ENCODE measurements at regions not wholly inside any gene's neighbourhood (a gene's known extent, or its start where the extent isn't known, plus 50 kb on each side); places are given as distances from the start of the nearest gene placed in this dataset.

DNA sequence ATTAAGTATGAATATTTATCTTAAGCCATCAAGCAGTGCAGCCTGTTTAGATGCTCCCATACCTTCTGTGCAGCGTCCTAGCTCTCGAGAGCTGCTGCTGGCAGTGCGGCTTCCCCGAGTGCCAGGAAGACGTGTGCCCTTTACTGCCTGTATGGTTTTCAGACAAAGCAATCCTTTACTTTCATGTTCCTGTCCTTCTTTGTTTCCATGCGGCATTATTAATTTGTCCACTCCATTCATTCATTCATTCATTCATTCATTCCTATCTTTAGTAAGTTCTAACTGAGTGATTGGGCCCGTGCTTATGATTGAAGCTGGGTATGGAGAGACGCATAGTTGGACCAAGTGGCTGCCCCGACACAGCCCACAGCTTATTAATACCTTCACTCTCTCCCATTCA is 446.6 kb upstream of the HNRNPA3 start:
- no peak for TF ChIP-seq CTCF (IDR thresholded peaks at IDR 0.05)

DNA sequence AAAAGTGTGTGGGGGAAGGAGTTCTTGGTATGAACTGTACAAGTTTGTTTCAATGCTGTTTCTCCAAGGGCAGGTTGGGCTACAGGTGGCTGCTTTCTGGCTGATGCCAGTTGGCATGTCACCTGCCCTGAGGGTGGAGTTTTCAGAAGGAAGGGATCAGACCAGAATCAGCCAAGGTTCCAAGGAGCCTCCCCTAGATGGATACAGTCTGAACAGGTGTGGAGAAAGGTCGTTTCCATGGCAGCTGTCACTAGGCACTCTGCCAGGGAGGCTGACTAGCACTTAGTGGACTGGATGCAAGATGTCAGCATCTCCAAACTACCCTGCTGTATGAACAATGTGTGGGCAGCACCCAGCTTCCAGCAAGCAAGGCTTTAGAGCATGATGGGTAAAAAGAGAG is 444.4 kb upstream of the HNRNPA3 start:
- intact Hi-C loops (cut with DNase I), result no loop called here
- Histone ChIP-seq H3K4me3 (no peak overlapping the region), H3K9me3 (peaks cover 0 to 6% of the 10 kb centered on the region in 2 donors), H3K27me3 (no peaks in the 10 kb centered on the region), H3K27ac (no peak overlapping the region), H3K4me1 (no peaks in the 10 kb centered on the region), H3K36me3 (peaks cover 0 to 2% of the 10 kb centered on the region in 2 donors)
- ATAC-seq (no peak), DNase-seq (no peak)
- TF ChIP-seq CTCF (IDR thresholded peaks at IDR 0.05), result no peak

More for the DNA sequence above, 446.6 kb upstream of the HNRNPA3 start:
- H3K4me3 ChIP-seq, result no peak overlapping the region
- no peak for DNase-seq
- H3K4me1 ChIP-seq, result no peaks in the 10 kb centered on the region
- H3K36me3 ChIP-seq, result peaks cover 0 to 2% of the 10 kb centered on the region in 2 donors
- no peaks in the 10 kb centered on the region for H3K9me3 ChIP-seq
- H3K27me3 ChIP-seq, result no peaks in the 10 kb centered on the region
- intact Hi-C loops (cut with DNase I), result no loop called here
- no peak overlapping the region for H3K27ac ChIP-seq
- ATAC-seq, result no peak

DNA sequence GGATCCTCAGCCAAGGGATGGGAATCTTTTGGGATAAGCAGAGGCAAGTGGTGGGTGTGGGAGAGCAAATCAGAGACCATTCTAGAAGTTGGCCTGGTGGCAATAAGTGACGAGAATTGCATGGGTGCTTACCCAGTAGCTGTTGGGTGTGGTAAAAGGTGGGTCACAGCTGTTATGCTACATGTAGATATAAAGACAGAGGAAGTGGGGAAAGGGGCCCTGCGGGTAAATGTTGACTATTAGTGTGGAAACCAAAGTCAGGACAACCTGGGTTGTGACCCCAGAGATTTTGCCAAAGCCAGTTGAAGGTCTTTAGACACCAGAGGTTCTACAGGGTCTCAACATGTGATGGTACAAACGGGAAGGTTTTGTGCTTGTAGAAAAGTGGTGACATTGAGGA is 443.6 kb upstream of the HNRNPA3 start:
- Histone ChIP-seq H3K27ac (no peak overlapping the region), H3K9me3 (peaks cover 0 to 9% of the 10 kb centered on the region in 2 donors), H3K36me3 (peaks cover 0 to 2% of the 10 kb centered on the region in 2 donors), H3K27me3 (no peaks in the 10 kb centered on the region), H3K4me3 (no peak overlapping the region), H3K4me1 (no peaks in the 10 kb centered on the region)
- DNase-seq (no peak), ATAC-seq (no peak)
- intact Hi-C loops (cut with DNase I), result no loop called here
- TF ChIP-seq CTCF (IDR thresholded peaks at IDR 0.05), result no peak

DNA sequence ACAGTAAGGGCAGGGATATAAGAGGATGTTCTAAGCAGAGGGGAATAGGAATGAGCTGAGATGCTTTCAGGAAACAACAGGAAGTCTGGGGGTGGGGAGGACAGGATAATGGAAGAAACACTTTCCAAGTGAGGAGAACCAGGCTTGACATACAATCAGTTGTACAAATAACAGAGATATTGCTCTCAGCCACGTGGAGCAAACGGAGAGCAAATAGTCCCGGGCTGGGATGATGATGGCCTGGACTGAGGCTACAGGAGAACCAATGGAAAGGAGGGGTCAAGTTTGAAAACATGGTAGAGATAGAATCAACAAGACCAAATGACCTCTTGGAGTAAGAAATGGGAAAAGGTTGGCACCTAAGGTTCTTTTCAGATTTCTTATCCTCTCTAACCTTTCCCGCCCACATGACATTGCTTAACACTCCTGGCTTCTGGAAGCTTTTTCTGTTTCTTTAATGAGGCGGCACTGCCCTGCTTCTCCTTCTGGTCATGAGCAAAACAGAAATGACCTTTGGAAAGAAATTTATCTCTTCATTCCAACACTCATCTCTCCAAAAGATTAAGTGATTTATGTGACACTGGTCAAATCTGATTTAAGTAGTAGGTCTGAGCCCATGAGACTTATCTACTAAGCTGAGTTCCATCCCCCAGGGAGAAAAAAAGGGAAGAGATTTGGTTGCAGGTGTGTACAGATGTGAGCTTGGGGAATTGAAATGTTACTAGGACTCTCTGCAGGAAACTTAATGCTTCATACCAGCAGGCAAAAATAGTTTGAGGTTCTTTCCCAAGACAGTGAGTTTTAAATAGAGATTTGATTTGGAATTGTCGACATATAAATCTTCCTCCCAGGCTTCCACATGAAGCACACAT is 442.9 kb upstream of the HNRNPA3 start:
- Histone ChIP-seq H3K4me1 (no peaks in the 10 kb centered on the region), H3K9me3 (peaks cover 0 to 9% of the 10 kb centered on the region in 2 donors), H3K27me3 (no peaks in the 10 kb centered on the region), H3K27ac (no peak overlapping the region), H3K4me3 (no peak overlapping the region), H3K36me3 (peaks cover 0 to 2% of the 10 kb centered on the region in 2 donors)
- intact Hi-C loops (cut with DNase I), result no loop called here
- DNase-seq, result no peak
- no peak for TF ChIP-seq CTCF (IDR thresholded peaks at IDR 0.05)
- ATAC-seq, result no peak

GRCh38 chr2:176772816-176773215 is 439.8 kb upstream of the HNRNPA3 start:
- TF ChIP-seq CTCF (IDR thresholded peaks at IDR 0.05), result no peak
- H3K36me3 ChIP-seq, result no peaks in the 10 kb centered on the region
- H3K27ac ChIP-seq, result no peak overlapping the region
- H3K27me3 ChIP-seq, result no peaks in the 10 kb centered on the region
- H3K4me1 ChIP-seq, result no peaks in the 10 kb centered on the region
- intact Hi-C loops (cut with DNase I), result no loop called here
- no peak overlapping the region for H3K4me3 ChIP-seq
- H3K9me3 ChIP-seq, result peaks cover 0 to 9% of the 10 kb centered on the region in 2 donors
- DNase-seq (no peak), ATAC-seq (no peak)

Data from left lung (tissue), 4 donors.